HEK293T (cell line): ENCODE measurements at regions not wholly inside any gene's neighbourhood (a gene's known extent, or its start where the extent isn't known, plus 50 kb on each side); places are given as distances from the start of the nearest gene placed in this dataset.

ENCODE experiments used
- FOXA1 ChIP-seq: fragments of 450-650 bp; IDR thresholded peaks from 2 replicates; pipeline ENCODE4 v1.6.1; 2016; ENCODE audit warnings: mild to moderate bottlenecking
- L3MBTL2 ChIP-seq: fragments of 450-650 bp; conservative IDR thresholded peaks from 2 replicates; pipeline ENCODE4 v1.6.1; 2016; ENCODE audit warnings: mild to moderate bottlenecking
- LEF1 ChIP-seq: fragments of 450-650 bp; IDR thresholded peaks from 2 replicates; pipeline ENCODE4 v1.6.1; 2017; ENCODE audit warnings: mild to moderate bottlenecking, borderline replicate concordance
- SUZ12 ChIP-seq: fragments of 450-650 bp; IDR thresholded peaks from 2 replicates; pipeline ENCODE4 v1.6.1; 2016; ENCODE audit warnings: mild to moderate bottlenecking

DNA sequence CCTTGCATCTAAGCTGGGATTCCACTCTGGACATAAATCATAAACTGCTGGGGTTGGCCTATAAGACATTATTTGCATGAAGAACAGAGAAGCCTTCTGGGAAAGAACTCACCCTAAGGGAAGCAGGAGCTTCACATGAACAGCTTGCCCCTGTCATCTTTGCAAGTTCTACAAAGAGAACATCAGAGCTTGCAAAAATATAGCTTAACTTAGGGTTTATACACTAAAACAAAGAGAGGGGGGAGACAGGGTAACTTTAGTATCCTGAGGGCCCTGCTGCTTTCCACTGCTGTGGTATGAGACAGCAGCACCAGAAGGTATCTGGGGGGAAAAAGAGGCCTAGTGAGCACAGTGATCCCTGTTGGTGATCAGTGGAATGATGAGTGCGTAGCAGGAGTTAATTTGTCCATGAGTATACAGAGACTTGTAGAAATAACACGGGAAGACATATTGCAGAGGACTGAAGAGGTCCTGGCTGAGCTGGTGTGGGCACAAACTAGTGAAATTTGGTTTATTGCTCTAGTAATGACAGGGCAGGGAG lies 116.1 kb upstream of the TSC22D1 start:
- TF ChIP-seq L3MBTL2 (peak; percentile 39; the same call in 1 of the 2 replicates), SUZ12 (no peak), FOXA1 (no peak), LEF1 (no peak)
